Lung (tissue), 11 donors: ENCODE measurements at regions not wholly inside any gene's neighbourhood (a gene's known extent, or its start where the extent isn't known, plus 50 kb on each side); places are given as distances from the start of the nearest gene placed in this dataset.

Source experiments
- ATAC-seq: fragments of 200-7000 bp; cut with Tn5 transposase; one replicate; pipeline ENCODE4 v1.9.1; 2020; ENCODE audit warnings: moderate number of reproducible peaks; ENCODE audit not compliant: insufficient read depth, low FRiP score
- DNase-seq, 3 donors: peaks; one replicate each; pipeline ENCODE4 v3.0.0-alpha.2; 2013 to 2017
- H3K27ac ChIP-seq, 2 donors: one replicate each; pipeline ENCODE4 v1.5.1; 2013; ENCODE audit warnings: mild to moderate bottlenecking in 2 of 2, moderate library complexity in 2 of 2, control low read depth in 1 of 2, inconsistent platforms in 1 of 2, low read depth in 1 of 2, low read length in 1 of 2
- H3K27me3 ChIP-seq, 3 donors: one replicate each; pipeline ENCODE4 v1.5.1; 2013; ENCODE audit warnings: low read length in 2 of 3; ENCODE audit not compliant: control insufficient read depth in 3 of 3, insufficient read depth in 3 of 3
- H3K36me3 ChIP-seq, 4 donors: one replicate each; pipeline ENCODE4 v1.5.1; 2013; ENCODE audit warnings: low read length in 4 of 4, mild to moderate bottlenecking in 1 of 4, moderate library complexity in 1 of 4; ENCODE audit not compliant: control insufficient read depth in 4 of 4, insufficient read depth in 4 of 4
- H3K4me1 ChIP-seq, 5 donors: one replicate each; pipeline ENCODE4 v1.5.1; 2013; ENCODE audit warnings: low read length in 5 of 5, mild to moderate bottlenecking in 2 of 5, moderate library complexity in 1 of 5; ENCODE audit not compliant: control insufficient read depth in 5 of 5, insufficient read depth in 5 of 5
- H3K4me3 ChIP-seq: one replicate; pipeline ENCODE4 v1.5.1; 2013; ENCODE audit warnings: mild to moderate bottlenecking, control low read depth, moderate library complexity
- H3K9ac ChIP-seq, 2 donors: one replicate each; pipeline ENCODE4 v1.5.1; 2013; ENCODE audit warnings: low read length in 2 of 2, control low read depth in 1 of 2; ENCODE audit not compliant: insufficient read depth in 1 of 2
- H3K9me3 ChIP-seq, 4 donors: one replicate each; pipeline ENCODE4 v1.5.1; 2013; ENCODE audit warnings: low read length in 3 of 4, mild to moderate bottlenecking in 1 of 4, moderate library complexity in 1 of 4; ENCODE audit not compliant: control insufficient read depth in 4 of 4, insufficient read depth in 3 of 4
- CTCF ChIP-seq: IDR thresholded peaks from 2 replicates; pipeline ENCODE4 v1.5.1; 2012; ENCODE audit warnings: mild to moderate bottlenecking; ENCODE audit errors: control extremely low read depth, extremely low read depth
- WGBS, 2 donors: extraction: QIAGEN DNeasy Blood & Tissue Kit; methylation state at CpG; one replicate each; pipeline ENCODE4 v1.1.7; 2013; 5-methylcytosine and 5-hydroxymethylcytosine counted together
- donor health status: control.
- donor health status: control.
- donor health status: Bipolar disorder and iron deficiency.
- donor health status: healthy.
- donor health status: DM: yes; HTN: yes; CAD: no.

GRCh38 chr5:119746984-119747383 is 117.6 kb downstream of the FAM170A start:
- TF ChIP-seq CTCF = no peak
- Histone ChIP-seq H3K4me1 (no peaks in the 10 kb centered on the region), H3K36me3 (no peaks in the 10 kb centered on the region), H3K27me3 (no peaks in the 10 kb centered on the region), H3K9ac (no peak overlapping the region), H3K9me3 (no peaks in the 10 kb centered on the region), H3K4me3 (no peak overlapping the region), H3K27ac (no peak overlapping the region)
- DNase-seq (no peak), ATAC-seq (no peak)
- 61 to 76% methylated on average over 3 of the region's 3 CpGs for WGBS, 2 donors

GRCh38 chr5:119750887-119751733 is 121.8 kb downstream of the FAM170A start:
- Histone ChIP-seq H3K27ac (no peak overlapping the region), H3K9me3 (no peaks in the 10 kb centered on the region), H3K4me3 (no peak overlapping the region), H3K4me1 (no peaks in the 10 kb centered on the region), H3K36me3 (no peaks in the 10 kb centered on the region), H3K9ac (no peak overlapping the region), H3K27me3 (no peaks in the 10 kb centered on the region)
- DNase-seq (no peak), ATAC-seq (no peak)
- 93 to 95% methylated on average over 24 of the region's 24 CpGs for WGBS, 2 donors
- no peak for TF ChIP-seq CTCF

- H3K9me3 ChIP-seq = no peaks in the 10 kb centered on the region
- DNase-seq (no peak), ATAC-seq (no peak)
- no peak overlapping the region for H3K27ac ChIP-seq
- H3K9ac ChIP-seq = no peak overlapping the region
- no peaks in the 10 kb centered on the region for H3K27me3 ChIP-seq
- WGBS, 2 donors = 77 to 88% methylated on average over 6 of the region's 6 CpGs
- no peak overlapping the region for H3K4me3 ChIP-seq
- H3K36me3 ChIP-seq = no peaks in the 10 kb centered on the region
- no peaks in the 10 kb centered on the region for H3K4me1 ChIP-seq
- TF ChIP-seq CTCF = no peak
Observed at GRCh38 chr5:119751734-119752094, 122.4 kb downstream of the FAM170A start.
